RPMI7951 (cell line): ENCODE measurements at regions not wholly inside any gene's neighbourhood (a gene's known extent, or its start where the extent isn't known, plus 50 kb on each side); places are given as distances from the start of the nearest gene placed in this dataset.

Experiments used
- DNase-seq: peaks from one replicate; pipeline ENCODE4 v3.0.0-alpha.2; 2012; ENCODE audit warnings: low read depth

- no peak for DNase-seq
Observed at GRCh38 chr2:176388861-176389260, 119.6 kb downstream of the MTX2 start.

- DNase-seq = peak; percentile 15
Observed at GRCh38 chr2:176390276-176391147, 121.3 kb downstream of the MTX2 start.

DNA sequence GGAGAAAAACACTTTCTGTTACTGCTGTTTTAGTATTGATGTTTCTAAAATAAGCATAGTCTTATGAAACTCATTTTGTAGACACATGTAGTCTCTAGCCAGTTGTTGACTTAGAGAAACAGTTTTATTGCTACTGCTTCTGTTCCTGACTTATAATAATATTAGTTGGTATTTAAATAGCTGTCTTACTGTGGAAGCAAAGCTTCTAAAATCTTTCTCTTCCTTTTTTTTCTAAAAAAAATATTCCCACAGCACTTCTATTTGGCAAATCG, 121.8 kb downstream of the MTX2 start:
- no peak for DNase-seq

- DNase-seq = no peak
Observed at GRCh38 chr2:176392249-176392648, 123.0 kb downstream of the MTX2 start.

GRCh38 chr2:176392744-176393414, 123.6 kb downstream of the MTX2 start:
- DNase-seq = no peak

DNA sequence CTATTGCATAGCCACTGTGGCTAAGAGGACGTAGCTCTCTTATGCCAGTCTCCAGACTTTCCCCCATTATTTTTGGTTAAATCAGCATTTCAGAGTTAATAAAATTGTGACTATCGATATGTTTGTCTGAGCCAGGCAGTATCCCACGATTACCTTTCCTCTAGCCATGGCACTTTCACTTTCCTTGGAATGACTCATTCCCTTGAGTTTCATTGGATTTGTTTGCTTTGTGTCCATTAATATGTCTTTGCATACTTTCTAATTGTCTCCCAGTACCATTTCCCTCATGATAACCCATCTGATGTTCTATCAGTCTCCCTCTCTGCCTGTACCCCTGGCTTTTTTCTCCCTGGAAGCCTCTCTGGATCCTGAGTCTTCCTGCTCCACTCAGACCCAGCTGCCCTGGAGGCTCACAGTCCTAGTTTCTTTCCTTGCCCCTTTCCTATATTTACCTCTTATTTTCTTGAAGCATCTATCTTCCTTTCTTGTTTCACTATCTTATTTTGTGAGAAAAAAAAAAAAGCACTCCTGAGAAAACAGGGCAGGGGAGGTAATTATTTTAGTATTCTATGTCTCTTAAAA, 126.1 kb downstream of the MTX2 start:
- peak; percentile 53 for DNase-seq

- peak; percentile 69 for DNase-seq
Observed at GRCh38 chr2:176398243-176399073, 129.2 kb downstream of the MTX2 start.

- no peak for DNase-seq
Observed at GRCh38 chr2:176399074-176399598, 129.9 kb downstream of the MTX2 start.

DNA sequence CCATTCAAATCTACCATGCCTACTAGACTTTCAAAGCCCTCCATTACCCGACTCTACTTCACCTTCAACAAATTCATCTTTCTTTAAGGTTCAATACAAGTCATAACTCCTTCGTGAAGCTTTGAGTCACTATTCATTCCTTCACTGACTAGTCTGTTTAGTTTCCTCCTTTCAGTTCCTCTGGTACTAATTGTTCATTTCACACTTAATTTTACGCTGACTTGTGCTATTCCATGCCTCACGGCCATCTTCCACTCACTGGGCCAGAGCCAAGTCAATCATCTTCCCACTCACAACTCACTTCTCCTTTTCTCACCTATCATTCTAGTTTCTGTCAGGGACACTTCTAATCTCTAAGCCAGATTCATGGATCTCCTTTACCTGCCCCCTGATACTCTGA, 136.2 kb downstream of the MTX2 start:
- no peak for DNase-seq

GRCh38 chr2:176407706-176408105, 138.5 kb downstream of the MTX2 start:
- DNase-seq = no peak

GRCh38 chr2:176409671-176410070, 140.4 kb downstream of the MTX2 start:
- DNase-seq = no peak

- DNase-seq = no peak
Observed at GRCh38 chr2:176412136-176412535, 142.9 kb downstream of the MTX2 start.

DNA sequence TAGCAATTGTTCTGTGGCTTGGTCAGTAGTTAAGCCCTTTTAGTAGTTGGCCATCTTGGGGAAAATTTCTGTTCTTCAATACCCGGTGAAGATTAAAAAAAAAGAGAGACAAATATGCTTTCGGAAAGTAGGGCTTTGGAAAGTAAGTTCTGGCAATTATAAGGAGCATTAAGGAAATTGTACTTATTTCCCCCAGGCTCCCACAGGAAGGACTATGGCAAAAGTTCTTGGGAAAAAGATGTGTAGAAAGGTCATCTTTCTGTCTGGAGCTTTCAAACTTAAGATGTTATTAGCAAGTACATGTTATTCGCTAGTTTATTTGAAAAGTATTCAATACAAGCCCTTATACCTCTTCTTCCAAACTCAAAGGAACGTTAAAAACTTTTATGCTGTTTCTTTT, 144.5 kb downstream of the MTX2 start:
- DNase-seq = no peak

GRCh38 chr2:176414641-176415040, 145.4 kb downstream of the MTX2 start:
- DNase-seq = no peak

DNA sequence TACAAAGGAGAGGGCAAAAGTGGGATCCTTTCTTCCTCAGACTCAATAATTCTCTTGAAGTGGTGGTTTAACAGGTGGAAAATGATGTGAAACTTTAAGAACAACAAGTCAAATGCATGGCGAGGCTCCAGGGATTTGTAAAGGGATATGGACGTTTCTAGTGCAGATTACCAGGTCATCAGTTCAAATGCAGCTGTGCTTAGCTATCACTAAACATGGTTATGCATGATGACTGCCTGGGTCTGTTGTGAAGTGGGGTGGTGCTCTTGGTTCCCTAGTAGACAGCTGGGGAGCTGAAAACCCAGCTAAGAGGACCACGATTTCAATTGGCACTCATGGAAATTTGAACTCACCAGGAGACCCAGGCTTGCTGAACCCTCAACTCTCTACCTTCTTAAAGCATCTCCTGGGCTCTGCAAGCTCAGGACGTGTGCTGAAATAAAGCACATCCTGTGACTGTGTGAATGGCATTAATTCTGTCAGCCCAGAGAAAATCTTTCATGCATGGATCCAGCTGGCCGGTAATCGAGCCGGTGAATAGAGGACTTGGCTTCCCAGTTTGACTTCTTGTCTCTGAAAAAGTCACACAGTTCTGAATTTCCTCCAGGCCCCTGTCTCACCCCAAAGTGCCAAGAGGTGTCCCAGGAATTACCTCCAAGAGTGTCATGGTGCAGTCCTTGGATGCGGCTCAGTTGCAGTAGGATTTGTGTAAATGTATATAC, 146.1 kb downstream of the MTX2 start:
- DNase-seq = no peak

- no peak for DNase-seq
Observed at GRCh38 chr2:176415937-176416499, 146.8 kb downstream of the MTX2 start.

DNA sequence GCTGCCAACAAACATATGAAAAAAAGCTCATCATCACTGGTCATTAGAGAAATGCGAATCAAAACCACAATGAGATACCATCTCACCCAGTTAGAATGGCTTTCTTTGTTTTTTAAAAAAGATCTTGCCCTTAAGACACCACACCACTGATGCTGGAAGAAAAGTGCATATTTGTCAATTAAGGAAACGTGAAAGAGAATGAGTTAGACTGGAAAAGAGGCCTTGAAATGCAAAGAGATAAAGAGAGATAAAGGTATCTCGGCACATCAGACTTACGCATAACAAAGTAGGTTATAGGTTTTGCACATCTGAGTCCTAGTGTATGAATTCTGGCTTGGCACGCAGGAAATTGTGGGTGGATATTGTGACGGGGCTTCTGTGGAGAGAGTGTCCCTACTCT, 149.5 kb downstream of the MTX2 start:
- DNase-seq = peak; percentile 46

DNA sequence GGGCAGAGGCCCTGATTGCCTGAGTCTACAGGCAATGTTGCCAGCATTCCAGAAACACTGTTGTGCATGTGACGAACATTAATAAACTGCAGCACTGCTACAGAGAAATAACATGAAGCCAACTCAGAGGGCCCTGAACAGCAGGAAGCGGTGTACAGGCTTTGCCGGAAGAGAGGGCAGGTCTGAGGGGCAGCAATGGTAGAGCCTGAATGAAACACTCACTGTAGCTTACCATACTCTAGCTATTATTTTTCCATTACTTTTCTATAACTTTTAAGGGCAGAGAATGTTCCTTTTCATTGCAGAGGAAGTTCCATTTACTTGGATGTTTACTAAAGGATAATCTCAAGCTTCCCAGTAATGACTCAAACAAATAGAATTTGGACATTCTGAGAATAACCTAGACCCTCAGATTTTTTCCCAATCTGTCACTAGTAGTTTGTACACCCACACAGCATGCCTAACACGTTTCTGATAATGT, 150.4 kb downstream of the MTX2 start:
- DNase-seq = peak; percentile 53

GRCh38 chr2:176421297-176422050, 152.2 kb downstream of the MTX2 start:
- DNase-seq = no peak

GRCh38 chr2:176423819-176424218, 154.6 kb downstream of the MTX2 start:
- DNase-seq = no peak
